ENCODE measurements at regions not wholly inside any gene's neighbourhood (a gene's known extent, or its start where the extent isn't known, plus 50 kb on each side); places are given as distances from the start of the nearest gene placed in this dataset.

- Histone ChIP-seq H3K4me1 (peaks cover 16 to 24% of the 10 kb centered on the region in 2 donors), H3K9me3 (no peaks in the 10 kb centered on the region), H3K36me3 (no peaks in the 10 kb centered on the region), H3K27me3 (peaks cover 51% of the 10 kb centered on the region), H3K4me3 (replicated peaks in 1 of 3) (no peak overlapping the region), H3K27ac (no peak overlapping the region)
- DNase-seq, result no peak
- 17 to 24% methylated on average over 33 to 35 of the region's 39 CpGs for WGBS, 2 donors
- intact Hi-C loops (cut with DNase I), result loop anchor here (5.0 kb wide), 1 partner anchor 65 kb away; no protein-coding TSS in a partner anchor
- TF ChIP-seq CTCF (IDR thresholded peaks at IDR 0.05) (no peak), POLR2A (IDR thresholded peaks at IDR 0.05) (no peak)
Observed at GRCh38 chr5:73232266-73233041, 59.5 kb downstream of the TMEM174 start.

- TF ChIP-seq POLR2A (IDR thresholded peaks at IDR 0.05), result no peak
- TF ChIP-seq CTCF (IDR thresholded peaks at IDR 0.05), result no peak
- Histone ChIP-seq H3K36me3 (no peaks in the 10 kb centered on the region), H3K27ac (no peak overlapping the region), H3K4me1 (peaks cover 16 to 24% of the 10 kb centered on the region in 2 donors), H3K27me3 (peaks cover 48% of the 10 kb centered on the region), H3K4me3 (replicated peaks in 1 of 3) (no peak overlapping the region), H3K9me3 (no peaks in the 10 kb centered on the region)
- intact Hi-C loops (cut with DNase I), result loop anchor here (5.0 kb wide), 1 partner anchor 66 kb away; no protein-coding TSS in a partner anchor
- 54 to 57% methylated on average over 4 of the region's 4 CpGs for WGBS, 2 donors
- DNase-seq, result no peak
Observed at GRCh38 chr5:73231246-73231778, 58.3 kb downstream of the TMEM174 start.

GRCh38 chr5:73230264-73231245, 57.6 kb downstream of the TMEM174 start:
- no peak for DNase-seq
- Histone ChIP-seq H3K9me3 (no peaks in the 10 kb centered on the region), H3K27ac (no peak overlapping the region), H3K4me3 (replicated peaks in 1 of 3) (no peak overlapping the region), H3K4me1 (peaks cover 16 to 24% of the 10 kb centered on the region in 2 donors), H3K36me3 (no peaks in the 10 kb centered on the region), H3K27me3 (peaks cover 48% of the 10 kb centered on the region)
- intact Hi-C loops (cut with DNase I), result loop anchor here (5.0 kb wide), 1 partner anchor 67 kb away; no protein-coding TSS in a partner anchor
- TF ChIP-seq POLR2A (IDR thresholded peaks at IDR 0.05) (no peak), CTCF (IDR thresholded peaks at IDR 0.05) (no peak)
- WGBS, 2 donors, result 24% methylated on average over 33 to 49 of the region's 58 CpGs

GRCh38 chr5:73229271-73229670, 56.3 kb downstream of the TMEM174 start:
- H3K4me3 ChIP-seq (replicated peaks in 1 of 3), result no peak overlapping the region
- H3K4me1 ChIP-seq, result peaks cover 16 to 21% of the 10 kb centered on the region in 2 donors
- intact Hi-C loops (cut with DNase I), result no loop called here
- H3K27ac ChIP-seq, result no peak overlapping the region
- 97% methylated on average over 1 of the region's 1 CpG for WGBS, 2 donors
- H3K9me3 ChIP-seq, result no peaks in the 10 kb centered on the region
- peaks cover 44% of the 10 kb centered on the region for H3K27me3 ChIP-seq
- DNase-seq, result no peak
- H3K36me3 ChIP-seq, result no peaks in the 10 kb centered on the region
- TF ChIP-seq POLR2A (IDR thresholded peaks at IDR 0.05), result no peak

GRCh38 chr5:73228052-73228451, 55.1 kb downstream of the TMEM174 start:
- no peak overlapping the region for H3K4me3 ChIP-seq (replicated peaks in 1 of 3)
- no peaks in the 10 kb centered on the region for H3K36me3 ChIP-seq
- intact Hi-C loops (cut with DNase I), result no loop called here
- no peaks in the 10 kb centered on the region for H3K9me3 ChIP-seq
- H3K27me3 ChIP-seq, result peaks cover 35% of the 10 kb centered on the region
- H3K27ac ChIP-seq, result no peak overlapping the region
- 87 to 89% methylated on average over 7 of the region's 7 CpGs for WGBS, 2 donors
- no peak for DNase-seq
- peaks cover 5 to 9% of the 10 kb centered on the region in 2 donors for H3K4me1 ChIP-seq
- TF ChIP-seq CTCF (IDR thresholded peaks at IDR 0.05) (no peak), POLR2A (IDR thresholded peaks at IDR 0.05) (no peak)
